Left colon (tissue), 2 donors: ENCODE measurements at regions not wholly inside any gene's neighbourhood (a gene's known extent, or its start where the extent isn't known, plus 50 kb on each side); places are given as distances from the start of the nearest gene placed in this dataset.

Experiments used
- ATAC-seq: fragments of 200-7000 bp; cut with Tn5 transposase; one replicate; pipeline ENCODE4 v1.9.1; 2020; ENCODE audit warnings: mild to moderate bottlenecking, moderate library complexity
- DNase-seq, 2 donors: peaks; one replicate each; pipeline ENCODE4 v3.0.0-alpha.2; 2020
- intact Hi-C, 2 donors: fragments of 100-400 bp; cut with DNase I in 1 of 2; cut with micrococcal nuclease in 1 of 2; formaldehyde crosslinking; loops; one replicate each; pipeline versions ENCODE4 v1.11.2 to v1.14.0; 2022; cut with DNase I, micrococcal nuclease
- donor health status: DM: no; HTN: no; CAD: no.
- donor health status: DM: yes; HTN: yes; CAD: no.

- intact Hi-C loops = no loop called here
- ATAC-seq (no peak), DNase-seq (no peak)
Observed at GRCh38 chr1:106798991-106799390, 257.5 kb upstream of the PRMT6 start.

- no peak for DNase-seq
- intact Hi-C loops = no loop called here
- no peak for ATAC-seq
Observed at GRCh38 chr1:106802181-106802580, 254.3 kb upstream of the PRMT6 start.

- DNase-seq = no peak
- no peak for ATAC-seq
Observed at GRCh38 chr1:106814418-106814817, 242.1 kb upstream of the PRMT6 start.

GRCh38 chr1:106817575-106817974 lies 238.9 kb upstream of the PRMT6 start:
- no peak for ATAC-seq
- intact Hi-C loops = no loop called here

More at GRCh38 chr1:106814418-106814817, 242.1 kb upstream of the PRMT6 start:
- intact Hi-C loops = no loop called here

GRCh38 chr1:106831511-106831910 lies 225.0 kb upstream of the PRMT6 start:
- intact Hi-C loops = no loop called here
- DNase-seq (no peak), ATAC-seq (no peak)

More at GRCh38 chr1:106817575-106817974, 238.9 kb upstream of the PRMT6 start:
- no peak for DNase-seq

- DNase-seq (no peak), ATAC-seq (no peak)
- intact Hi-C loops = no loop called here
Observed at GRCh38 chr1:106836708-106837107, 219.8 kb upstream of the PRMT6 start.

GRCh38 chr1:106843518-106843917 lies 213.0 kb upstream of the PRMT6 start:
- intact Hi-C loops = no loop called here
- ATAC-seq (no peak), DNase-seq (no peak)

GRCh38 chr1:106846656-106847055 lies 209.8 kb upstream of the PRMT6 start:
- intact Hi-C loops = no loop called here
- no peak for ATAC-seq

GRCh38 chr1:106861110-106861509 lies 195.4 kb upstream of the PRMT6 start:
- ATAC-seq = no peak
- intact Hi-C loops = no loop called here
- DNase-seq = no peak

More at GRCh38 chr1:106846656-106847055, 209.8 kb upstream of the PRMT6 start:
- no peak for DNase-seq

GRCh38 chr1:106868828-106869227 lies 187.6 kb upstream of the PRMT6 start:
- intact Hi-C loops = no loop called here

GRCh38 chr1:106875622-106876021 lies 180.9 kb upstream of the PRMT6 start:
- intact Hi-C loops = no loop called here
- no peak for DNase-seq
- no peak for ATAC-seq

More at GRCh38 chr1:106868828-106869227, 187.6 kb upstream of the PRMT6 start:
- no peak for ATAC-seq
- no peak for DNase-seq

GRCh38 chr1:106876384-106876783 lies 180.1 kb upstream of the PRMT6 start:
- no peak for DNase-seq
- intact Hi-C loops = no loop called here
- no peak for ATAC-seq

GRCh38 chr1:106879538-106879937 lies 176.9 kb upstream of the PRMT6 start:
- intact Hi-C loops = no loop called here
- DNase-seq = peak; percentile 34 to 76
- peak; percentile 77 for ATAC-seq

- intact Hi-C loops = no loop called here
- ATAC-seq = no peak
- no peak for DNase-seq
Observed at GRCh38 chr1:106880226-106880625, 176.2 kb upstream of the PRMT6 start.

GRCh38 chr1:106883208-106883607 lies 173.3 kb upstream of the PRMT6 start:
- ATAC-seq (no peak), DNase-seq (no peak)
- intact Hi-C loops = no loop called here

- intact Hi-C loops = no loop called here
- DNase-seq (no peak), ATAC-seq (no peak)
Observed at GRCh38 chr1:106889059-106889458, 167.4 kb upstream of the PRMT6 start.

GRCh38 chr1:106889583-106889982 lies 166.9 kb upstream of the PRMT6 start:
- no peak for DNase-seq
- intact Hi-C loops = no loop called here
- no peak for ATAC-seq

GRCh38 chr1:106897976-106898375 lies 158.5 kb upstream of the PRMT6 start:
- DNase-seq (no peak), ATAC-seq (no peak)
- intact Hi-C loops = no loop called here

- intact Hi-C loops = no loop called here
- ATAC-seq (no peak), DNase-seq (no peak)
Observed at GRCh38 chr1:106899644-106900043, 156.8 kb upstream of the PRMT6 start.

GRCh38 chr1:106907795-106908194 lies 148.7 kb upstream of the PRMT6 start:
- DNase-seq (no peak), ATAC-seq (no peak)
- intact Hi-C loops = no loop called here

- ATAC-seq = no peak
- intact Hi-C loops = no loop called here
- DNase-seq = no peak
Observed at GRCh38 chr1:106908689-106909088, 147.8 kb upstream of the PRMT6 start.

- intact Hi-C loops = no loop called here
- no peak for ATAC-seq
Observed at GRCh38 chr1:106910798-106911197, 145.7 kb upstream of the PRMT6 start.

More at GRCh38 chr1:106910798-106911197, 145.7 kb upstream of the PRMT6 start:
- no peak for DNase-seq
